SIG-M5 (cell line): ENCODE measurements at regions not wholly inside any gene's neighbourhood (a gene's known extent, or its start where the extent isn't known, plus 50 kb on each side); places are given as distances from the start of the nearest gene placed in this dataset.

Experiments used
- DNase-seq: peaks from one replicate; lab custom pipeline; 2025; lab: John Stamatoyannopoulos, UW

- DNase-seq = no peak
Observed at GRCh38 chr11:116162086-116162885, 610.5 kb downstream of the BUD13 start.

GRCh38 chr11:116148645-116149044, 624.1 kb downstream of the BUD13 start:
- DNase-seq = no peak

GRCh38 chr11:116148056-116148455, 624.7 kb downstream of the BUD13 start:
- DNase-seq = no peak

GRCh38 chr11:116145187-116145865, 627.5 kb downstream of the BUD13 start:
- no peak for DNase-seq

- no peak for DNase-seq
Observed at GRCh38 chr11:116144387-116144958, 628.3 kb downstream of the BUD13 start.

GRCh38 chr11:116138280-116138679, 634.1 kb upstream of the CADM1 start:
- DNase-seq = no peak

- DNase-seq = no peak
Observed at GRCh38 chr11:116137753-116138152, 633.5 kb upstream of the CADM1 start.

- no peak for DNase-seq
Observed at GRCh38 chr11:116136987-116137674, 632.9 kb upstream of the CADM1 start.

GRCh38 chr11:116135891-116136290, 631.7 kb upstream of the CADM1 start:
- DNase-seq = no peak

- no peak for DNase-seq
Observed at GRCh38 chr11:116134450-116134849, 630.2 kb upstream of the CADM1 start.

- DNase-seq = no peak
Observed at GRCh38 chr11:116132273-116132978, 628.2 kb upstream of the CADM1 start.

- no peak for DNase-seq
Observed at GRCh38 chr11:116130122-116130521, 625.9 kb upstream of the CADM1 start.

GRCh38 chr11:116129456-116129855, 625.2 kb upstream of the CADM1 start:
- DNase-seq = no peak

- DNase-seq = no peak
Observed at GRCh38 chr11:116126562-116126961, 622.3 kb upstream of the CADM1 start.

GRCh38 chr11:116124922-116125714, 620.9 kb upstream of the CADM1 start:
- DNase-seq = no peak

GRCh38 chr11:116123739-116124138, 619.5 kb upstream of the CADM1 start:
- no peak for DNase-seq

GRCh38 chr11:116122697-116123472, 618.7 kb upstream of the CADM1 start:
- no peak for DNase-seq

GRCh38 chr11:116119158-116119557, 614.9 kb upstream of the CADM1 start:
- no peak for DNase-seq

- no peak for DNase-seq
Observed at GRCh38 chr11:116118138-116118470, 613.9 kb upstream of the CADM1 start.

- no peak for DNase-seq
Observed at GRCh38 chr11:116117331-116118137, 613.3 kb upstream of the CADM1 start.
